ENCODE measurements at regions not wholly inside any gene's neighbourhood (a gene's known extent, or its start where the extent isn't known, plus 50 kb on each side); places are given as distances from the start of the nearest gene placed in this dataset.

DNA sequence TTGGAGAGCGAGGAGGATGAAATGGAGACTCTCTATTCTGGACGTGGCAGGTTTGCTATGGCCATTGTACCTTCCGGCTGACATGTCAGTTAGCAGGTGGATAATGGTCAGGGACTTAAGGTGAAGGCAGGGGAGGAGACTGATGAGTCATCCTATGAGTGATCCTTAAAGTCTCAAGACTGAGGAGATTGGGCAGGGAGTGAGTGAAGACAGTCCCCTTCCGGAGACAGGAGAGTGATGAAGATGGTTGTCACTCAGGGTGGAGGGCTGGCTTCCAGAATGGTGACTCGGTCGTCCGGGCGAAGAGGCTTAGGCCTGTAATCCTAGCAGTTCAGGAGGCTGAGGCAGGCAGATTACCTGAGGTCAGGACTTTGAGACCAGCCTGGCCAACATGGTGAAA is 49.8 kb upstream of the CCDC63 start:
- Histone ChIP-seq H3K4ac (replicated peaks; ENCODE audit: insufficient read length, low read depth, low read length) (no peak overlapping the region), H4K8ac (ENCODE audit: extremely low read depth, insufficient read depth, low read length) (no peak overlapping the region), H2BK20ac (ENCODE audit: low read length) (no peak overlapping the region), H3K56ac (replicated peaks; ENCODE audit: insufficient read length, low read depth, low read length) (no peak overlapping the region), H3K79me1 (ENCODE audit: low read depth, low read length) (no peaks in the 10 kb centered on the region), H4K5ac (ENCODE audit: insufficient read length, low read depth, low read length) (no peak overlapping the region), H2BK5ac (ENCODE audit: low read depth, low read length) (no peak overlapping the region), H3K79me2 (ENCODE audit: control insufficient read depth in 1 of 2, insufficient read depth in 2 of 2, low read length in 2 of 2) (no peaks in the 10 kb centered on the region), H3K23ac (ENCODE audit: insufficient read length) (no peak overlapping the region), H3K9ac (replicated peaks in 1 of 4; ENCODE audit: extremely low read depth in 1 of 4, low read depth in 3 of 4, low read length in 3 of 4) (no peak overlapping the region), H2AK5ac (ENCODE audit: low read depth, low read length) (no peak overlapping the region), H3K4me2 (ENCODE audit: insufficient read depth in 1 of 2, low read depth in 2 of 2, low read length in 2 of 2) (no peak overlapping the region), H3K36me3 (ENCODE audit: control insufficient read depth in 2 of 4, insufficient read depth in 4 of 4, low read length in 3 of 4) (no peaks in the 10 kb centered on the region), H3K27ac (ENCODE audit: low read depth, low read length) (no peak overlapping the region), H3K4me3 (ENCODE audit: extremely low read depth in 1 of 4, insufficient read depth in 2 of 4, low read depth in 3 of 4, low read length in 4 of 4) (no peak overlapping the region), H3K27me3 (replicated peaks in 1 of 4; ENCODE audit: control insufficient read depth in 3 of 4, extremely low read depth in 1 of 4, insufficient read depth in 3 of 4, low read length in 3 of 4) (no peaks in the 10 kb centered on the region), H4K91ac (replicated peaks; ENCODE audit: insufficient read length, low read length) (no peak overlapping the region), H2BK12ac (ENCODE audit: low read depth, low read length) (no peak overlapping the region), H3K23me2 (ENCODE audit: low read depth, low read length) (no peaks in the 10 kb centered on the region), H3K14ac (ENCODE audit: insufficient read length) (no peak overlapping the region), H2BK15ac (ENCODE audit: low read length) (no peak overlapping the region), H3K4me1 (replicated peaks in 1 of 4; ENCODE audit: control insufficient read depth in 3 of 4, insufficient read depth in 4 of 4, low read length in 3 of 4) (no peaks in the 10 kb centered on the region; a peak in 1 of 7 replicates), H3K18ac (ENCODE audit: extremely low read depth, low read length) (no peak overlapping the region), H3K9me3 (ENCODE audit: insufficient read depth in 2 of 2, low read depth in 1 of 2, low read length in 1 of 2) (no peaks in the 10 kb centered on the region), H4K20me1 (replicated peaks in 1 of 2; ENCODE audit: control insufficient read depth in 1 of 2, insufficient read depth in 2 of 2, low read length in 2 of 2) (no peaks in the 10 kb centered on the region), H2BK120ac (replicated peaks; ENCODE audit: low read depth, low read length) (no peak overlapping the region), H2AFZ (ENCODE audit: low read length) (no peak overlapping the region; the same call in 1 of the 2 replicates)
- TF ChIP-seq POLR2AphosphoS5 (IDR thresholded peaks at IDR 0.05; ENCODE audit: low read depth, low read length) (no peak), PHF8 (conservative IDR thresholded peaks at IDR 0.05; ENCODE audit: low read depth, low read length) (no peak), CEBPB (IDR thresholded peaks at IDR 0.05; ENCODE audit: low read depth, low read length) (no peak), ZNF274 (IDR thresholded peaks at IDR 0.05; ENCODE audit: borderline replicate concordance, extremely low read depth, low read length) (no peak), POLR2A (IDR thresholded peaks at IDR 0.05; ENCODE audit: control extremely low read depth in 1 of 2, low read depth in 2 of 2, low read length in 2 of 2) (no peak), ASH2L (IDR thresholded peaks at IDR 0.05; ENCODE audit: low read length) (no peak), GABPA (IDR thresholded peaks at IDR 0.05; ENCODE audit: borderline replicate concordance, insufficient read depth, low read length) (no peak), SUZ12 (IDR thresholded peaks at IDR 0.05; ENCODE audit: low read length) (no peak)
- TF ChIP-seq, protein P1, sequence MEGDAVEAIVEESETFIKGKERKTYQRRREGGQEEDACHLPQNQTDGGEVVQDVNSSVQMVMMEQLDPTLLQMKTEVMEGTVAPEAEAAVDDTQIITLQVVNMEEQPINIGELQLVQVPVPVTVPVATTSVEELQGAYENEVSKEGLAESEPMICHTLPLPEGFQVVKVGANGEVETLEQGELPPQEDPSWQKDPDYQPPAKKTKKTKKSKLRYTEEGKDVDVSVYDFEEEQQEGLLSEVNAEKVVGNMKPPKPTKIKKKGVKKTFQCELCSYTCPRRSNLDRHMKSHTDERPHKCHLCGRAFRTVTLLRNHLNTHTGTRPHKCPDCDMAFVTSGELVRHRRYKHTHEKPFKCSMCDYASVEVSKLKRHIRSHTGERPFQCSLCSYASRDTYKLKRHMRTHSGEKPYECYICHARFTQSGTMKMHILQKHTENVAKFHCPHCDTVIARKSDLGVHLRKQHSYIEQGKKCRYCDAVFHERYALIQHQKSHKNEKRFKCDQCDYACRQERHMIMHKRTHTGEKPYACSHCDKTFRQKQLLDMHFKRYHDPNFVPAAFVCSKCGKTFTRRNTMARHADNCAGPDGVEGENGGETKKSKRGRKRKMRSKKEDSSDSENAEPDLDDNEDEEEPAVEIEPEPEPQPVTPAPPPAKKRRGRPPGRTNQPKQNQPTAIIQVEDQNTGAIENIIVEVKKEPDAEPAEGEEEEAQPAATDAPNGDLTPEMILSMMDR (IDR thresholded peaks at IDR 0.05; ENCODE audit: control extremely low read depth in 1 of 3, insufficient read depth in 1 of 3, low read depth in 1 of 3, low read length in 3 of 3), result no peak
- FAIRE-seq (no peak), DNase-seq (ENCODE audit: low read depth in 1 of 2, low spot score in 2 of 2) (no peak)
- POLR2A ChIA-PET (ENCODE audit: partially characterized antibody), result no interaction called here
- CTCF ChIA-PET (ENCODE audit: partially characterized antibody), result interaction anchor here (1.0 to 1.4 kb wide), 5 partner anchors 18 to 159 kb away, joined by 3 to 4 read pairs (median 3); no protein-coding TSS in a partner anchor
- WGBS, 2 experiments (ENCODE audit: extremely low coverage in 1 of 2, insufficient coverage in 1 of 2, insufficient read length in 1 of 2, insufficient replicate concordance in 2 of 2, low coverage in 1 of 2, low lambda C conversion rate in 2 of 2, missing lambda C conversion rate in 1 of 2), result 96% methylated on average over 8 of the region's 8 CpGs; no CpG with 5 or more reads in 1 of the 2 experiments
